ENCODE measurements at regions not wholly inside any gene's neighbourhood (a gene's known extent, or its start where the extent isn't known, plus 50 kb on each side); places are given as distances from the start of the nearest gene placed in this dataset.

- Mint-ChIP-seq H3K4me1 (ENCODE audit: low read depth) (no peaks in the 10 kb centered on the region), H3K9me3 (no peaks in the 10 kb centered on the region)
- no peak for DNase-seq
Measured at GRCh38 chr4:11198516-11199305, 230.0 kb downstream of the HS3ST1 start.

DNA sequence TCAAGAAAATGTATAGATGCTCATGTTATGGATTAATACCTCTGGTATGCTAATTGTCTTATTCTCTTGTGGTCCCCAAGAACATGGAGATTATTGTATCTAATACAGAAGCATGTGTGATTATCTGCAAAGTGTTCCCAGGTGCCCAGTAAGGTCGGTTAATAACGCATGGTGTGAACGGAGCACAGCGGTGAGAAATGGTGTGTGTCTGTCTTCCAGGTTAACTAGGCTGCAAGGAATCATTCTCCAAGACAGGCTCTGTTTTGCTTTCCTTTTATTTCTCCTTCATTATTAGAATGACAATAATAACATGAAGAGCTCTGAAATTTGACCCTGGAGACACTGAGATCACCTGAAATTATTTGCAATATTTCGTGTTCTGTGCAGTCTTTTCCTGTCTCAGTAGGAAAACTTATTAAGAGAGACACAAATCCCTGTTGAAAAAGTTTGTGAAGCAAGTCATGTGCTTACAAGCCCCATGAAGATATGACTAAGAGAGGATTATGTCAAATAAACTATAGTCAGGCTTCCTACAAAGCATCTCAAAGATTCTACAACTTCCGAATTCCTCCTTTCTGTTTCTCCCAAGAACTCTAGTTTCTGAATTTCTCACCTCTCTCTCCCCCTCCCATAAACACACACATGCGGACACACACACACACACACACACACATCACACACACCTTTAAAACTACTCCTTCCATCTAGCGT is 230.9 kb downstream of the HS3ST1 start:
- no peak overlapping the region for H3K27ac Mint-ChIP-seq
- CTCF ChIA-PET: no interaction called here
- DNase-seq: no peak
- H3K27me3 Mint-ChIP-seq (ENCODE audit: low read depth): peaks cover 3% of the 10 kb centered on the region
- H3K4me3 Mint-ChIP-seq: no peak overlapping the region
- no peaks in the 10 kb centered on the region for H3K4me1 Mint-ChIP-seq (ENCODE audit: low read depth)
- intact Hi-C loops (cut with micrococcal nuclease): no loop called here
- H3K36me3 Mint-ChIP-seq (ENCODE audit: low read depth): no peaks in the 10 kb centered on the region
- H3K9me3 Mint-ChIP-seq: no peaks in the 10 kb centered on the region

More at GRCh38 chr4:11198516-11199305, 230.0 kb downstream of the HS3ST1 start:
- Mint-ChIP-seq H3K4me3 (no peak overlapping the region), H3K27me3 (ENCODE audit: low read depth) (peaks cover 3% of the 10 kb centered on the region), H3K36me3 (ENCODE audit: low read depth) (no peaks in the 10 kb centered on the region), H3K27ac (no peak overlapping the region)
- CTCF ChIA-PET: no interaction called here
- intact Hi-C loops (cut with micrococcal nuclease): no loop called here

DNA sequence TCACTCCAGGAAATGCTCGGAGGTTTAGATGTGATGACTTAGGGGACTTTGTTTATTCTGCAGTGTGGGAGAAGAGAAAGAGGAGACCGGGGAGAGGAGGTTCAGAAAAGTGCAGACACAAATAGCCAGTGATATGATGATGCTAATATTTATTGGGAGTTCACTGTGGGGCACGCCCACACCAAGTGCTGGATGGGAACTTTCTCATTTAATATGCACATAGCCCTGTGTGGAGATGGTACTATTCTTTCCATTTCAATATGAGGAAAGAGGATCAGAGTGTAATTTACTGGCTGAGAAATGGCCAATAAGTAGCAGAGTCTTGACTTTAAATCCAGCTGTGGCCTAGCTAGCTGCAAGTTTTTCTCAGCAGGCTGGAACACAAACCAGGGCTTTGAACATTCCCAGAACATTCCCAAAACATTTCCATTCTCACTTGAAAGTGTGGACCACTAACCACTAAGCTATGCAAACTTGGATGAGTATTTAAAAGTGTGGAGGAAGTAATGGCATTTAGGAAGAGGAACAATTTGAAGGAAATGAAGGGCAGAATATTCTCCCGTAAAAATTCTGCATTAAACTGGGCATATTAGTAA is 231.7 kb downstream of the HS3ST1 start:
- H3K4me3 Mint-ChIP-seq: no peak overlapping the region
- H3K4me1 Mint-ChIP-seq (ENCODE audit: low read depth): no peaks in the 10 kb centered on the region
- no peak overlapping the region for H3K27ac Mint-ChIP-seq
- peaks cover 8% of the 10 kb centered on the region for H3K27me3 Mint-ChIP-seq (ENCODE audit: low read depth)
- intact Hi-C loops (cut with micrococcal nuclease): no loop called here
- H3K9me3 Mint-ChIP-seq: no peaks in the 10 kb centered on the region
- no peaks in the 10 kb centered on the region for H3K36me3 Mint-ChIP-seq (ENCODE audit: low read depth)
- CTCF ChIA-PET: no interaction called here
- DNase-seq: no peak

DNA sequence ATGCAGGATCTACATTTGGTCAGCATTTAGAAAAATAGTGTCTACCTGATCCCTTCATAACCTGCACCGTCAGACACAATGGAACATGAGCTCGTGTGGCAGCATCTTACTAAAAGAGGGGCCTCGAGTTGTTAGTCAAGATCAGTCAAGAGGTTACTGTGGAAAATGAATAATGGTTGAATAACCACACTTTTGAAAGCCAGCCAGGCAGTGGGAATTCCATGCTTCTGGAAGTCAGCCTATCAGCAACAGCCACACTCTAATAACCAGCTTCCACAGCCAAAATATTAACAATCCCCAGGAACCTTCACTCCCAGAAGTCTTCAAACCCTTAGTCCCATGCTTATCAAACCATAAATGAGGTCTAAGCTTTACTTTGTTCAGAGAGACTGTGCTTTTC is 234.3 kb downstream of the HS3ST1 start:
- Mint-ChIP-seq H3K27ac (no peak overlapping the region), H3K4me3 (no peak overlapping the region), H3K27me3 (ENCODE audit: low read depth) (peaks cover 12% of the 10 kb centered on the region), H3K36me3 (ENCODE audit: low read depth) (no peaks in the 10 kb centered on the region), H3K9me3 (no peaks in the 10 kb centered on the region), H3K4me1 (ENCODE audit: low read depth) (no peaks in the 10 kb centered on the region)
- DNase-seq: no peak
- intact Hi-C loops (cut with micrococcal nuclease): no loop called here
- CTCF ChIA-PET: no interaction called here

DNA sequence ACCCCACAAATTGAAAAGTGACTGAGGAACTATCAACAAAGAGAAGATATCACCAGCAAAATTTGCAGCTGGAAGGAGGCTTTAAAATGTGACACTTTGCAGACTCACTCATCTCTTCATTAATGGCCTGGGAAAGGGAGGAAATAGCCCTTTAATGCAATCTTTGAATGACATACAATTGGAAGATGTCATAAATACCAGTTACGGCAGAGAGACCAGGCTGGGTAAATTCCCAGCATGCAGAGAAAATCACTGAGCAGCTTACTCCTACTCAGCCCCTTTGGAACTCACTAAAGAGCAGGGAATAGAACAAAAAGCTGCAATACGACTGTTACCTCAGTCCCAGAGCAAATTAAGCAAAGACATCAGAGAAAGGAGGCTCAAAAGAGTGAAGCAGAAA is 238.9 kb downstream of the HS3ST1 start:
- no peak overlapping the region for H3K4me3 Mint-ChIP-seq
- H3K9me3 Mint-ChIP-seq: no peaks in the 10 kb centered on the region
- DNase-seq: no peak
- intact Hi-C loops (cut with micrococcal nuclease): no loop called here
- peaks cover 12% of the 10 kb centered on the region for H3K27me3 Mint-ChIP-seq (ENCODE audit: low read depth)
- H3K27ac Mint-ChIP-seq: no peak overlapping the region
- CTCF ChIA-PET: no interaction called here
- no peaks in the 10 kb centered on the region for H3K36me3 Mint-ChIP-seq (ENCODE audit: low read depth)
- H3K4me1 Mint-ChIP-seq (ENCODE audit: low read depth): no peaks in the 10 kb centered on the region

DNA sequence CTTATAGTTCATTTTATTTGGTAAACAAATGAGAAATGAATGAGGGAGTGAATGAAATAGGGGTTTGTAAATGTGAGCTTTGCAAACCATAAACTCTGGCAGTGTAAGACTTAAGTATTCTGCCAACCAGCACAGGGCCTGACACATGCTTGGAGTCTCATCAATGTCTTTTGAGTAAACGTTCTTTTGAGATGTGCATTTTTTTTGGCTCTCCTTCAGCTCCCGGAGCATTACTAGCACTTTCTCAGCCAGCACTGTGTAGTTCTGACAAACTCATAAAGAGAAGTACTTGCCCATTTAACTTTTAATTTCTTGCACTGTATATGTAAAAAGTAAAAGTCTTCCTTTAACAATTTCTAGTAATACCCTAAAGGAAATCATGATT is 245.3 kb downstream of the HS3ST1 start:
- CTCF ChIA-PET: no interaction called here
- Mint-ChIP-seq H3K36me3 (ENCODE audit: low read depth) (no peaks in the 10 kb centered on the region), H3K27me3 (ENCODE audit: low read depth) (no peaks in the 10 kb centered on the region), H3K27ac (no peak overlapping the region), H3K9me3 (no peaks in the 10 kb centered on the region), H3K4me1 (ENCODE audit: low read depth) (no peaks in the 10 kb centered on the region), H3K4me3 (no peak overlapping the region)
- no peak for DNase-seq
- intact Hi-C loops (cut with micrococcal nuclease): no loop called here

GRCh38 chr4:11182586-11183355 is 245.9 kb downstream of the HS3ST1 start:
- Mint-ChIP-seq H3K36me3 (ENCODE audit: low read depth) (no peaks in the 10 kb centered on the region), H3K9me3 (no peaks in the 10 kb centered on the region), H3K4me1 (ENCODE audit: low read depth) (no peaks in the 10 kb centered on the region), H3K27me3 (ENCODE audit: low read depth) (no peaks in the 10 kb centered on the region), H3K4me3 (no peak overlapping the region), H3K27ac (no peak overlapping the region)
- intact Hi-C loops (cut with micrococcal nuclease): no loop called here
- CTCF ChIA-PET: no interaction called here
- no peak for DNase-seq

DNA sequence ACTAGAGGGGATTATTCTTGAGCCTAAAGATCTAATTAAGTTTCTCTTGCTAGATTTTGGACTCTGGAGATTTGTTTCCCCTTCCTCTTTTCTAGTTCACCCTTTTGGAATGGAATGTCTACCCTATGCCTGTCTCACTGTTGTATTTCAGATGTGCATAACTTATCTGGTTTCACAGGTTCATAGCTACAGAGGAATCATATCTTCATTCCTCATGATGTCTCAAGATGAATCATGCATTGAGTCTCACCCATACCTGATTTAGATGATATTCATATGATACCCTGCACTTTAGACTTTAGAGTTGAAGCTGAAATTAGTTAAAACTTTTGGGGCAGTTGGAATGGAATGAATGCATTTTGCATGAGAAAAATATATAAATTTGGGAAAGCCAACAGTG is 246.7 kb downstream of the HS3ST1 start:
- Mint-ChIP-seq H3K27me3 (ENCODE audit: low read depth) (no peaks in the 10 kb centered on the region), H3K4me1 (ENCODE audit: low read depth) (no peaks in the 10 kb centered on the region), H3K4me3 (no peak overlapping the region), H3K9me3 (no peaks in the 10 kb centered on the region), H3K27ac (no peak overlapping the region), H3K36me3 (ENCODE audit: low read depth) (no peaks in the 10 kb centered on the region)
- no peak for DNase-seq
- CTCF ChIA-PET: no interaction called here
- intact Hi-C loops (cut with micrococcal nuclease): no loop called here

GRCh38 chr4:11179796-11180195 is 248.9 kb downstream of the HS3ST1 start:
- DNase-seq: no peak
- H3K9me3 Mint-ChIP-seq: no peaks in the 10 kb centered on the region
- CTCF ChIA-PET: no interaction called here
- H3K36me3 Mint-ChIP-seq (ENCODE audit: low read depth): no peaks in the 10 kb centered on the region
- H3K27ac Mint-ChIP-seq: no peak overlapping the region
- H3K4me3 Mint-ChIP-seq: no peak overlapping the region
- no peaks in the 10 kb centered on the region for H3K4me1 Mint-ChIP-seq (ENCODE audit: low read depth)
- H3K27me3 Mint-ChIP-seq (ENCODE audit: low read depth): peaks cover 1% of the 10 kb centered on the region
- intact Hi-C loops (cut with micrococcal nuclease): no loop called here

GRCh38 chr4:11178433-11178832 is 250.3 kb downstream of the HS3ST1 start:
- H3K27ac Mint-ChIP-seq: no peak overlapping the region
- intact Hi-C loops (cut with micrococcal nuclease): no loop called here
- no peaks in the 10 kb centered on the region for H3K4me1 Mint-ChIP-seq (ENCODE audit: low read depth)
- no peaks in the 10 kb centered on the region for H3K9me3 Mint-ChIP-seq
- H3K4me3 Mint-ChIP-seq: no peak overlapping the region
- CTCF ChIA-PET: no interaction called here
- peaks cover 1% of the 10 kb centered on the region for H3K27me3 Mint-ChIP-seq (ENCODE audit: low read depth)
- DNase-seq: no peak
- H3K36me3 Mint-ChIP-seq (ENCODE audit: low read depth): no peaks in the 10 kb centered on the region

DNA sequence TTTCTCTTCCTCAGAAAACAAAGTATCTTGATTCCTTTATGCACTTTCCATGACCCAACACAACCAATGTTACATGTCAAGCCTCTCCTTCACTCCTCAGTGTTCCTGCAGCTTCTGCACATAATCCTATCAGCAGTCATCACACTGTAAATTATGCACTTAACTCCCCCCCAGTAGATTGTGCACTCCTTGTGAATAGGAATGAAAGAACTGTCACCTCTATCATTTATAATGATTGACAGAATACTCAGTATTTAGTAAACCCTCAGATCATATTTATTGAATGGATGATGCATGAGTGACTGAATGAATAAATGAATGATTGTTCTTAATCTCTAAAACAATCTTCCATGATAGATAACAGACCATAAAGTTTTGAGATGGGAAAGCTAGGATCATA is 253.3 kb downstream of the HS3ST1 start:
- H3K36me3 Mint-ChIP-seq (ENCODE audit: low read depth): no peaks in the 10 kb centered on the region
- CTCF ChIA-PET: no interaction called here

DNA sequence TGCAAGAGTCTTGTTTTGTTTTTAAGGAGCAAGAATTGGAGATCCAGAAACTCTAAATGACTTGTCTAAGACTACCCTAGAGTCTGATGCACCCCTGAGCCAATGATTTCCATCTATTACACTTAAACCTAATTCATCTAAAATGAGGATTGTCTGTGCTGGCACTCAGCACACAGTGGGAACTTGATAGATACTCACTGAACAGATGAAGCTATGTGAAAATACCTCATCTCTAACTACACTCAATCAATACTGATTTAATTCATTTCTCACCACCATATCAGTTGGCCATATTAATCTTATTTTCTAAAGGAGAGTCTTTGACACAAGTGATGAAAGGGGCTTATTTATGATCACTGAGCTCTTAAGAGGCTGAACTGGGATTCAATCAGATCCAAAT is 262.1 kb downstream of the HS3ST1 start:
- no peak for DNase-seq
- H3K36me3 Mint-ChIP-seq (ENCODE audit: low read depth): no peaks in the 10 kb centered on the region
- H3K27me3 Mint-ChIP-seq (ENCODE audit: low read depth): no peaks in the 10 kb centered on the region
- no peak overlapping the region for H3K4me3 Mint-ChIP-seq
- H3K27ac Mint-ChIP-seq: no peak overlapping the region
- intact Hi-C loops (cut with micrococcal nuclease): no loop called here
- no peaks in the 10 kb centered on the region for H3K4me1 Mint-ChIP-seq (ENCODE audit: low read depth)
- CTCF ChIA-PET: no interaction called here
- H3K9me3 Mint-ChIP-seq: no peaks in the 10 kb centered on the region

More for the DNA sequence above, 253.3 kb downstream of the HS3ST1 start:
- Mint-ChIP-seq H3K27ac (no peak overlapping the region), H3K9me3 (no peaks in the 10 kb centered on the region), H3K27me3 (ENCODE audit: low read depth) (peaks cover 6% of the 10 kb centered on the region), H3K4me1 (ENCODE audit: low read depth) (no peaks in the 10 kb centered on the region), H3K4me3 (no peak overlapping the region)
- intact Hi-C loops (cut with micrococcal nuclease): no loop called here
- no peak for DNase-seq
